ENCODE measurements at regions not wholly inside any gene's neighbourhood (a gene's known extent, or its start where the extent isn't known, plus 50 kb on each side); places are given as distances from the start of the nearest gene placed in this dataset.

- FAIRE-seq: no peak
- no peak for DNase-seq (ENCODE audit: low spot score)
Measured at GRCh38 chr2:20523073-20523798, 76.4 kb downstream of the RHOB start.

DNA sequence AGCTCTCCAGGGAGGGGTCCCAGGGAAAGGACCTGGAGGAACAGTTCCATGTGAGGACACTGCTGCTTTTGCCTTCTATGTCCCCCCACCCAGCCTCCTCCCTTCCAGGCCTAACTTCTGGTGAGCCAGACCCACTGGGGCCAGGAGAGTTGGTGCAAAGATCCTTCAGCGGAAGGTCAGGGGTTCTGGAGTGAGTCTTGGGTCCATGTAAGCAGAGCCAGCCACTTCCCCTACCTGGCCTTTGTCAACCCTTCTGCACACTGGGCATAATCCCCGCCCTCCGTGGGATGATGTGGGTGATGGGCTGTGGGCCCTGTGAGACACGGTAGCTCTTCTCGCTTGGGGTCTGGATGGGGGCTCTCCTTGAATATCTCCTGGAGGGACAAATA lies 76.9 kb downstream of the RHOB start:
- DNase-seq (ENCODE audit: low spot score): no peak
- FAIRE-seq: no peak

DNA sequence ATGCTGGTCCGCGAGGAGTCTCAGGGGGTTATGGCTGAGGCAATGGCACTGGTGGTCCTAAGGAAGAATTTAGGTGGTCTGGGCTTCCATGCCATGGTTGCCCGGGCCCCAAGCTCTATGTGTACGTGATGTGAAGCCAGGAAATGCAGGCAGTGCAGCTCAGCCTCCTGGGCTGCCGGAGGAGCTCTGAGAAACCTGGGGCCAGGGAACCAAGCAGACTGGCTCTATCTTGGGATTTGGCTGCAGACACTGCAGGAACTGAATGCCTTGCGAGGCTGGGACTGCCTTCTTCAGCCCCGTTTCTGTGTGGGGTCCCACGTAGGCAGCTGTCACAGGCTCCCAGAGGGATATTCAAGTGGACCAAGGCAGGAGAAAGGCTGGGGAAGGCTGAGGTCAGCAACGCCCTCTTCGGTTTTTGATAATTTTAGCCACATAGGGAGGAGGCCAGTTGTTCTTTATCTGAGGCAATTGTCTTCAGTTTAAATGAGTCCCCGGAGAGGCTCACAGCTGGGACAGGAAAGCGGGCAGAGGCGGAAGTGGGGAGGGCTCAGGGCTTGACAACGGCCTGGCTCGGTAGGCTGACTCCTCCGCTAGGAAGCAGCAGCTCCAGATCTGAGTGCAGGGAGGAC lies 77.7 kb downstream of the RHOB start:
- DNase-seq (ENCODE audit: low spot score): no peak
- no peak for FAIRE-seq

- DNase-seq (ENCODE audit: low spot score): peak; percentile 73
- FAIRE-seq: no peak
Measured at GRCh38 chr2:20525041-20526035, 78.5 kb downstream of the RHOB start.

- no peak for DNase-seq (ENCODE audit: low spot score)
- no peak for FAIRE-seq
Measured at GRCh38 chr2:20526160-20526559, 79.3 kb downstream of the RHOB start.

DNA sequence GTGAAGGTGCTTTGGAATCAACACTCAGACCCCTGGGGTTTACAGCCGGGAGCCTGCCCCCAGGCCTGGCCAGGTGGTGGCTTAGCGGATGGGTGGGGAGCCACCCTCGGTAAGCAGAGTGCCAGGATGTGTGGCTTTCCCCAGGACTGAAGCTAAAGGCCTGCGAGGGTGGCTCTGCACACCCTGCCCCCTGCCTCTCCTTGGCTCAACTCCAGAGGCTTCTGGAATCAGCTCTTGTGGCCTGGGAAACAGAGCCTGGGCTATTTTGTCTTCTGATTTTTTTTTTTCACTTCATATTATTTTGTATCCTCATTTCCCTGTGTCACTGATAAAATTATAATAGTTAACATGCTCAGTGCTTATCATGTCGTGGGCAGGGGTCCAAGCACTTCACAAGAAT lies 79.8 kb downstream of the RHOB start:
- FAIRE-seq: no peak
- DNase-seq (ENCODE audit: low spot score): no peak

GRCh38 chr2:20528713-20529112 lies 81.8 kb downstream of the RHOB start:
- FAIRE-seq: no peak

GRCh38 chr2:20530520-20530919 lies 83.6 kb downstream of the RHOB start:
- FAIRE-seq (no peak), DNase-seq (ENCODE audit: low spot score) (no peak)

More at GRCh38 chr2:20528713-20529112, 81.8 kb downstream of the RHOB start:
- DNase-seq (ENCODE audit: low spot score): no peak

- FAIRE-seq: no peak
- no peak for DNase-seq (ENCODE audit: low spot score)
Measured at GRCh38 chr2:20531633-20532262, 84.9 kb downstream of the RHOB start.

DNA sequence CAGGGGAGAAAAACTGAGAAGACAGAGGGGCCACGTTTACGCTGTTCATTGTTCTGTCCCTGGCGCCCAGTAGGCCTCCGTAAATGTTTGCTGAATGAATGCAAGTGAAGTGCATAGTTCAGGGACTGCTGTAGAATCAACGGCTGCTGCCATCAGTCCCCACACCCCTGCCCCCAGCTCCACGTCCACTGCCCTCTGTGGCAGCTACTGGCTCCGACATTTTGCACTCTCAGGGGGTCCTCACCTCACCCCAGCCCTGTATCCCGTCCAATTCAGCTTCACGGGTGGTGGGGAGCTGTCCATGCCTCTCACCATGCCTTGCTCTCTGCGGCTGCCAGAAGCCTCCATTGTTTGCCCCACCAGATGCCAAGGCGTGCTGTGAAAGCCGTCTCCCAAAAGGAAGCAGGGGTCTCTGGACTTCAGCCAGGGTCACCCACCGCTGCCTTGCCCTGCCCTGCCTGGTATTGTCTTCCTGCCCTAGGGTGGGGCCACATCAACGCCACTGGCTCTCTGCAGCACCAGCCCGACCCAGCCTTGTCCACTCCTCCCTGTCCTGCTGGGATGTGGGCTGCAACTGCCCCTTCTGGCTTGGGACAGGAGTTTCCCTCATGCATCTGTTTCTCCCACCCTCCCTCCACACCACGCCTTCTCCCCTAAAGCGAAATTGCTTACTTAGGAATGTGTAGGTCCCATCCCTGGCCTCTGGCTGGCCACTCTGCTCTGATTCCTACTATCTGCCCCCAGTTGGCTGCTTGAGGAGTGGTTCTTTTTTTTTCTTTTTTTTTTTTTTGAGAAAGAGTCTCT lies 86.0 kb downstream of the RHOB start:
- FAIRE-seq (no peak), DNase-seq (ENCODE audit: low spot score) (no peak)

GRCh38 chr2:20533993-20534622 lies 87.2 kb downstream of the RHOB start:
- no peak for DNase-seq (ENCODE audit: low spot score)
- FAIRE-seq: no peak

DNA sequence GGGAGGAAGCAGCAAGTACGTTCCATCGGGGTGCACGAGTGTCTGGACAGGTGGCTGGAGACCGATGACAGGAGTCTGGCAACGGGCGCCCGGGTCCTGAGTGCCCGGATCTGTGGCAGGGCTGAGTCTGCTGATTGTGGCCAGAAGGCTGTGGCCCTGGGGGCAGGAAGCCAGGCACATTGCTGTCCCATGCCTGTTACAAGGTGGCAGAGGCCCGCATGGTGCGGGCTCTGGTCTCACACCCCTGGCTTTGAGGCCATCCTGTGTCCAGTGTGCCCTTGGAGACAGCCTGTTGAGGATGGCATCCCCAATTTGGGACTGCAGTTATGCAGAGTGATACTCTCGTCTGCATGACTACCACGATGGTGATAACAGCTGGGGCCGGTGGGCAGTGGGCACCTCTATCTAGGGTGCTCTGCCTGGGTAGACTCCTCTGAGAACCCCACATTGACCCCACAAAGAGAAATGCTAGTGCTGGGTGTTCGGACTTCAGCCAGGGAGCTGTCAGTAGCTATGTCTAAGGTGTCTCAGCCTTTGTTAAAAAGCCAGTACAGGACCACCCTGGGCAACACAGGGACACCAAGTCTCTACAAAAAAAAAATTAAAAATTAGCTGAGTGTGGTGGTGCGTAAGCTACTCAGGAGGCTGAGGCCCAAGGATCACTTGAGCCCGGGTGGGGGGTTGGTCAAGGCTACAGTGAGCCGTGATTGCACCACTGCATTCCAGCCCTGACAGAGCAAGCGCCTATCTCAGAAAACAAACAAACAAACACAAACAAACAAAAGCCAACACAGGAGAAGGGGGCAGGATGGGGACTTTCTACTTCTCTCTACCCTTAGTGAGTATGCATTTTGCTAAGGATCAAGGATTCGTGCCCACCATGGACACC lies 88.3 kb downstream of the RHOB start:
- DNase-seq (ENCODE audit: low spot score) (no peak), FAIRE-seq (no peak)

DNA sequence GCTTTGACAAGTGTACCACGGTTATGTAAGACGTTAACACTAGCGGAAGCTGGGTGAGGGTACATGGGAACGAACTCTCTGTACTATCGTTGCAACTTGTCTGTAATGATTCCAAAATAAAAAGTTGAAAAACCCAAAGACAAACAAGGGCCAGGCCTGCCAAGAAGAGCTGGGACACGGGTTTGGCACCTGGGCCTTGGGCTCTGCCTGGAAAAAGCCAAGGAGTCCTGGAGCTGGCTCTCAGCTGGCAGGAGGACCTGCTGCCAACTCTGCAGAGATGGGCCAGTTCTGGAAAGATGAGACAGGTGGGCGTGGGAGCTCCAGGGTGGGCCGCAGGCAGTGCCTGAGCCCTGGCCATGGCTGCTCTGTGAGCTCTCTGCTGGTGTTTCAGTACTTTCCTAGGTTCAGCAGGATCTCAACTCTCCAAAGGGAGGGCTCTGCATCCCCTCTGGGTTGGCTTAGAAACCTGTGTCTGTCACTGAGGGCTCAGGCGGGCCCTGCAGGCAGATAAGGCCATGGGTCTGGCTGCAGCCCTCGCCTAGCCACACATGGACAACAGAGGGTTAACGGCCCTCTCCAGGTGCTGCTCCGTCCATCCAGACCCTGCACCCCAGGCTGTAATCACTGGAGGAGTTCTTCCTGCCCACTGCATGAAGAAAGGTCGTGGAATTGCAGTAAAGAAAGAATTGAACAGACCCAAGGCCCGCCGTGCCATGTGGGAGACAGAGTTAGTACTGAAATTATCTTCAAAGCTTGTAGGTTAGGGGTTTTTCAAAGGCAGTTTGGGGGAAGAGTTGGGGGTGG lies 89.9 kb downstream of the RHOB start:
- DNase-seq (ENCODE audit: low spot score) (no peak), FAIRE-seq (no peak)

- DNase-seq (ENCODE audit: low spot score) (no peak), FAIRE-seq (no peak)
Measured at GRCh38 chr2:20537423-20538307, 90.8 kb downstream of the RHOB start.

DNA sequence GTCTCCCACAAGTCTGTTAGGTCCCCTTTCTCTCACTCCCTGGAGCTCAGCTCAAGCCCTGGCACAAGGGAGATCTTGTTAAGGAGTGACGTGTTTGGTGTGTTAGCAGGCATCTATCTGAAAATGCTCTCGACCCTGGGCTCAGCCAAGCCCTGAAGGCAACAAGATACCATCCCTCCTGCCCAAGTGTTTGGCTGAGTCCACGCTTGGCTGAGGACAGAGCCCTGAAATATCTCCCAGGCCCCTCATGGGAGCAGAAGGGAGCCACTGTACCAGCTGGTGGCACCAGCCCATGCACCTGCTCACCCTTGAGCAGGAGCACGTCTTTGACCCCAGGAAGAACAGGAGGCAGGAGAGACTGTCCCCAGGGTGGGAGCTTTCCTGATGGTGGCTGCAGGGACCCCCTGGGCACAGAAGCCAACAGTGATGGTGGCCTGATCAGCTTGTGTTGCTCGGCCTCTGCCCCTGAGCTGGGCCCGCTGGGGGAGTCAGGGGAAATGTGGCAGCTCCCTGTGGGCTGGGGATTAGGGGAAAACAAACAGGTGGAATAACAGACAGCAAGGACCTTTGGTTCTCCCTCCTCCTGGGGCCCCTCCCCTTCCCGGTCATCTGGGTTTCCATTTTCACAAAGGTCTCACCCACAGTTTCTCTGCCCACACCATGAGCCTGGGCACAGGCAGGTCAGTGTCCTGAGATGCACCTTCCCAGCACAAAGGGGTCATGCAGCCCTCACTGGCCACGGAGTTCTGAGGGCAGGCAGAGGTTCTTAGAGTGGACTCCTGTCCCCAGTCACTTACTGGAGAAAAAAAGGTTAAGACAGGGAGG lies 91.6 kb downstream of the RHOB start:
- no peak for DNase-seq (ENCODE audit: low spot score)
- FAIRE-seq: no peak

GRCh38 chr2:20539133-20539719 lies 92.4 kb downstream of the RHOB start:
- FAIRE-seq (no peak), DNase-seq (ENCODE audit: low spot score) (peak; percentile 47)

Data from urothelium cell line (cell line).